ENCODE measurements at regions not wholly inside any gene's neighbourhood (a gene's known extent, or its start where the extent isn't known, plus 50 kb on each side); places are given as distances from the start of the nearest gene placed in this dataset.

GRCh38 chr15:97903971-97904572 lies 56.4 kb upstream of the ARRDC4 start:
- Histone ChIP-seq H3K4me1 (replicated peaks in 1 of 2; ENCODE audit: control insufficient read depth in 2 of 2, insufficient read depth in 2 of 2, low read length in 2 of 2) (peaks cover 0 to 4% of the 10 kb centered on the region in 2 experiments; a peak in 1 of 5 replicates), H4K20me1 (replicated peaks; ENCODE audit: control insufficient read depth, insufficient read depth, low read length) (no peaks in the 10 kb centered on the region), H3K4me2 (ENCODE audit: insufficient read depth, low read length) (peak overlapping the region; percentile 39), H3K36me3 (ENCODE audit: control insufficient read depth, insufficient read depth, low read length) (no peaks in the 10 kb centered on the region), H3K9me3 (replicated peaks; ENCODE audit: control insufficient read depth, insufficient read depth, low read depth, low read length) (no peaks in the 10 kb centered on the region), H3K27me3 (ENCODE audit: control insufficient read depth in 2 of 2, insufficient read depth in 2 of 2, low read length in 2 of 2) (peaks cover 19 to 25% of the 10 kb centered on the region in 2 experiments; a peak in 4 of 5 replicates), H3K27ac (ENCODE audit: extremely low read depth, low read depth, low read length) (no peak overlapping the region), H3K9ac (ENCODE audit: insufficient read depth in 1 of 2, low read depth in 2 of 2, low read length in 2 of 2) (no peak overlapping the region), H3K9me1 (ENCODE audit: control insufficient read depth, insufficient read depth, low read length) (no peaks in the 10 kb centered on the region), H3K79me2 (ENCODE audit: control insufficient read depth, insufficient read depth, low read length) (no peaks in the 10 kb centered on the region), H2AFZ (ENCODE audit: low read depth, low read length) (peak overlapping the region; percentile 72), H3K4me3 (no peak overlapping the region)
- DNase-seq (ENCODE audit: extremely low read depth in 1 of 4, low spot score in 3 of 4) (peak; percentile 58 to 77 (median 68)), FAIRE-seq (peak; percentile 49), ATAC-seq (peak; percentile 99)
- under 1% methylated on average over 26 of the region's 26 CpGs for WGBS (ENCODE audit: insufficient coverage, low coverage, missing lambda C conversion rate)
- intact Hi-C loops (cut with micrococcal nuclease) = loop anchor here (1.0 to 10.0 kb wide), 3 partner anchors 91 to 391 kb away; no protein-coding TSS in a partner anchor
- ChIA-PET CTCF (ENCODE audit: low intra/inter-chr PET ratio) (interaction anchor here (0.8 to 3.3 kb wide), 3 partner anchors 182 to 274 kb away, joined by 3 to 17 read pairs (median 4); no protein-coding TSS in a partner anchor), POLR2A (no interaction called here)
- BruUV-seq (replicated peaks) = no TSS peak
- in situ Hi-C loops (cut with MboI) = loop anchor here (10.0 to 25.0 kb wide), 3 partner anchors 181 to 383 kb away; no protein-coding TSS in a partner anchor
- TF ChIP-seq SMARCE1 (IDR thresholded peaks at IDR 0.05) = no peak
- TF ChIP-seq GMEB1 (CRISPR knock-in tag; IDR thresholded peaks at IDR 0.05) = no peak
- TF ChIP-seq AFF1 (IDR thresholded peaks at IDR 0.05; ENCODE audit: low read depth in 1 of 2, partially characterized antibody in 2 of 2) = no peak
- TF ChIP-seq FOXP1 (CRISPR knock-in tag; IDR thresholded peaks at IDR 0.05) = 0 out of 2 replicates have a peak, but pooled peaks have one; percentile 30
- TF ChIP-seq POU5F1 (IDR thresholded peaks at IDR 0.05; ENCODE audit: borderline replicate concordance, low read depth, low read length, partially characterized antibody) = no peak
- peak; percentile 66; the same call in 1 of the 2 replicates for TF ChIP-seq EHMT2 (IDR thresholded peaks at IDR 0.05)
- TF ChIP-seq UBTF (IDR thresholded peaks at IDR 0.05; ENCODE audit: borderline replicate concordance in 1 of 2, low read depth in 2 of 2, low read length in 2 of 2) = peak in 1 of 2 experiments; percentile 92; a peak in 2 of 4 replicates
- TF ChIP-seq TRIM28 (IDR thresholded peaks at IDR 0.05) = no peak
- TF ChIP-seq FOXA1 (IDR thresholded peaks at IDR 0.05; ENCODE audit: borderline replicate concordance) = no peak
- TF ChIP-seq NR2F6 (CRISPR knock-in tag; IDR thresholded peaks at IDR 0.05) = no peak
- TF ChIP-seq MEF2D (tag; conservative IDR thresholded peaks at IDR 0.05; ENCODE audit: low read depth) = no peak
- no peak for TF ChIP-seq TAF1 (IDR thresholded peaks at IDR 0.05; ENCODE audit: control insufficient read depth, extremely low read depth, insufficient read depth, low read length, severe bottlenecking)
- TF ChIP-seq ZC3H4 (CRISPR knock-in tag; IDR thresholded peaks at IDR 0.05; ENCODE audit: borderline replicate concordance) = no peak
- no peak for TF ChIP-seq L3MBTL2 (IDR thresholded peaks at IDR 0.05)

Measured in K562 (cell line).